HG02763 (cell line): ENCODE measurements at regions not wholly inside any gene's neighbourhood (a gene's known extent, or its start where the extent isn't known, plus 50 kb on each side); places are given as distances from the start of the nearest gene placed in this dataset.
"Not testable (repeated sequence)": the region's sequence is repeated elsewhere in the genome, so short reads cannot be mapped to it uniquely, and the experiment has no call there.

ENCODE experiments used
- ATAC-seq: cut with Tn5 transposase; IDR thresholded peaks from one replicate; pipeline ENCODE4 v1.9.1; 2021; ENCODE audit warnings: mild to moderate bottlenecking, moderate library complexity; ENCODE audit not compliant: unreplicated experiment

GRCh38 chr6:12538881-12539357 is 177.6 kb upstream of the PHACTR1 start:
- no peak for ATAC-seq

GRCh38 chr6:12542319-12543115 is 174.1 kb upstream of the PHACTR1 start:
- not testable (repeated sequence) for ATAC-seq

GRCh38 chr6:12543953-12544352 is 172.6 kb upstream of the PHACTR1 start:
- ATAC-seq: no peak

- no peak for ATAC-seq
Measured at GRCh38 chr6:12544821-12545565, 171.6 kb upstream of the PHACTR1 start.

- no peak for ATAC-seq
Measured at GRCh38 chr6:12545619-12546409, 170.8 kb upstream of the PHACTR1 start.

GRCh38 chr6:12546410-12547002 is 170.1 kb upstream of the PHACTR1 start:
- no peak for ATAC-seq

GRCh38 chr6:12548526-12548925 is 168.0 kb upstream of the PHACTR1 start:
- ATAC-seq: no peak

- not testable (repeated sequence) for ATAC-seq
Measured at GRCh38 chr6:12549445-12549844, 167.1 kb upstream of the PHACTR1 start.

- ATAC-seq: not testable (repeated sequence)
Measured at GRCh38 chr6:12554820-12555219, 161.7 kb upstream of the PHACTR1 start.

GRCh38 chr6:12555267-12555666 is 161.3 kb upstream of the PHACTR1 start:
- no peak for ATAC-seq

- ATAC-seq: no peak
Measured at GRCh38 chr6:12555781-12556180, 160.8 kb upstream of the PHACTR1 start.

GRCh38 chr6:12557765-12558164 is 158.8 kb upstream of the PHACTR1 start:
- no peak for ATAC-seq

- no peak for ATAC-seq
Measured at GRCh38 chr6:12560315-12560714, 156.3 kb upstream of the PHACTR1 start.

- no peak for ATAC-seq
Measured at GRCh38 chr6:12566618-12567123, 149.9 kb upstream of the PHACTR1 start.

- no peak for ATAC-seq
Measured at GRCh38 chr6:12567682-12568081, 148.9 kb upstream of the PHACTR1 start.

GRCh38 chr6:12569646-12570045 is 146.9 kb upstream of the PHACTR1 start:
- ATAC-seq: no peak

GRCh38 chr6:12570461-12571030 is 146.0 kb upstream of the PHACTR1 start:
- ATAC-seq: no peak

- ATAC-seq: no peak
Measured at GRCh38 chr6:12572896-12573827, 143.4 kb upstream of the PHACTR1 start.

GRCh38 chr6:12575961-12576360 is 140.6 kb upstream of the PHACTR1 start:
- ATAC-seq: no peak
